M059J (cell line): ENCODE measurements at regions not wholly inside any gene's neighbourhood (a gene's known extent, or its start where the extent isn't known, plus 50 kb on each side); places are given as distances from the start of the nearest gene placed in this dataset.

ENCODE experiments used
- DNase-seq: peaks from one replicate; pipeline ENCODE4 v3.0.0-alpha.2; 2012; ENCODE audit warnings: low read depth

DNA sequence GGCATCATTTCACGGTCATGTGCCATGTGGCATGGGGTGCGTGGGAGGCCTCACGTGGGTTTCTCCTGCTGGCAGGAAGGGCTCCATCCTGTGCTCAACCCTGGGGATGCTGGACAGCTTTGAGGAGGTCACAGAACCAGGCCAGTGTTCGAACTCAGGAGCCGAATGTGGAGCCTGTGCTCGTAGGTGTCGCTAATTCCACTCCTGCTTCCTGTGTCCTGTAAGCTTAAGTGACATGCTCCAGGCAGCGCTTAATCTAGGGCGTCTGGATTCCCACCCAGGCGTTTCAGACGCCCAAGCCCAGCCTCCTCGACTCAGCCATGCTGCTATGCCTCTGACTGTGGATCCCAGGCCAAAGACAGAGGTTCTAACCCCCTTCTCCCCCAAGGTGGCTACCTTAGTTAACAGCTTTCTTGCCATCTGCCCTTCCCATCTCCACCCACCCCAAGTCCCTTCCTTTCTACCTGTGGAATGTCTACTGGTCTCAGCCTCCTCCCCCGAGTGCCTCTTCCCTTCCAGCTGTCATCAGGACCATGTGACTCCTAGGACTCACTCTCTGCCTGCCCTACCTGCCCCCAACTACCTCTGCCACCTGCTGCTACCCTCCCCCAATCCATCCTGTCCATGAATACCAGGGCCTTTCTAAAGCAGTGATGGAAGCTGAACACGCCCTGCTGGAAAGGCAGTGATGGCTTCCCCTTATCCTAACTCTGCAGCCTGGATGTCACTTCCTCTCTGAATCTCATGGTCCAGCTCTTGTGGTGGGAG is 255.1 kb downstream of the CDH26 start:
- no peak for DNase-seq

DNA sequence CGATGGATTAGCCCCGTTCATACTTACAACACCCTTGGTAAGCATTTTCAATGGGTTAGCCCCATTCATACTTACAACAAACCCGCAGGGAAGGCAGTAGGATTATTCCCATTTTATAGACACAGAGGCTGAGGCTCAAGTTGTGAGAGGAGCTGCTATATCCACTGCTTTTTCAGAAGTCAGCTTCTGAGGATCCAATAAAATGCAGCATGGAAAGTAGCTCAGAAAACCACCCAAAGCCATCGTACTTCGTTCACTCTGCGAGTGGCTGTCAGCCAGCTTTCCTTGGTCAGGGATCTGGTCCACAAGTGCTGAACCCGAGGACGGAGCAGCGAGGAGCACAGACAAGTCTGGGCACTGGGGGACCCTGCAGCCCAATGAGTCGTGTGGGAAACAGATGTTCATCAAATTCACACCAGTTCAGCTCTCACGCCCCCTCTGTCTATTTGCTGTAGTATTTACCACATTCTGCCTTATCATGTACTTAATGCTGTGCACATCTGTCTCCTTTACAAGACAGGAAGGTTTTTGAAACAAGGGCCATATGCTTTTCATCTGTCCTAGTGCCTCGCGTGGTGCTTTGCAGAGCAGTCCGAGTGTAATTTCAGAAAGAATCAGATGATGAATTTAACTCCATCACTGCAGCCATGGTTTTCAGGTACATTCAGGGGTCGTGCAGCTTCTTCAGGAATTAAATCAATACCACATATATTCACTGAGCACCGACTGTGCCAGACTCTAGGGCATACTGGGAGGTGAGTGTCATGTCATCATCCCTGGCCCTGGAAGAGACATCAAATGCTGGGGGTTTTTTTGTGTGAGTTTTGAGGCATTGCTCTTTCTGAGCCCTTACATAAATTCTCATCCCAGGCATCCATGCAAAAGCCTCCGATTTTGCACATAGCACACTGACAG is 256.9 kb downstream of the CDH26 start:
- DNase-seq = no peak

- no peak for DNase-seq
Measured at GRCh38 chr20:60215816-60216730, 257.9 kb downstream of the CDH26 start.

DNA sequence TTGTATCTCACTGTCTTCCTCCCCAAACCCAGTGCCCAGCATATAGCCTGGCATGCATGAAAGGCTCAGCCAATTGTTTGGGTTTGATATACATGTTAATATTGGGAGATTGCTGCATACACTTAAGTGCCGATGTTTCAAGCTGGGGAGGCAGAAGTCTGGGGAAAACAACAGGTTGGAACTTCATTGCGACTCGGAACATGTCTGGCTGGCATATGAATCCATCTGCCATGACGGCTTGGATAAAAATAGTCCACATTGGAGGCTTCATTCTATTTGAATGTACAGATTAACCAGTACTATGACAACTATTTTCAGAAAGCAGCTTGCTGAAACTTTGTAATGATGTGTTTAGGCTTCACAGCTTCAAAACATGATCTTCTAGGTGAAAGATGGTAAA is 261.0 kb downstream of the CDH26 start:
- DNase-seq = no peak

GRCh38 chr20:60219984-60220562 is 261.9 kb downstream of the CDH26 start:
- peak; percentile 72 for DNase-seq

- DNase-seq = no peak
Measured at GRCh38 chr20:60220706-60221105, 262.5 kb downstream of the CDH26 start.

DNA sequence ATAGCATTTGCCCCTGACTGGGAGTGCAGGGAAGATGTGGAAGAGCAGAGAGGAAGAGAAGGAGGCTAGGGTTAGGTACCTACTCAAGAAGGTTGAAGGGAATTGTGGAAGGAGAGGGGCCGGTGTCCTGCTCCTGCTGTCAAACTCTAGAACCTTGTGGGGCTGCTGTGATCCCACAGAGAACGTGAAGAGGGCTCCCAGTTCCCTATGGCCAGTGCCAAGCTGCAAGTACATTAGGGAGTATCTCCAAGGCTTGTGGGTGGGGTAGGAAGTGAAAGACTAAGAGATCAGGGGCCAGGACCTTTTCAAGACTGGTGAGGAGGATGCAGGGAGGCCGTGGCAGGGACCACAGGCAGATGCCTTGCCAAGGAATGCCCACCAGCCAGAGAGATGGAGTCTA is 263.4 kb downstream of the CDH26 start:
- DNase-seq = no peak

DNA sequence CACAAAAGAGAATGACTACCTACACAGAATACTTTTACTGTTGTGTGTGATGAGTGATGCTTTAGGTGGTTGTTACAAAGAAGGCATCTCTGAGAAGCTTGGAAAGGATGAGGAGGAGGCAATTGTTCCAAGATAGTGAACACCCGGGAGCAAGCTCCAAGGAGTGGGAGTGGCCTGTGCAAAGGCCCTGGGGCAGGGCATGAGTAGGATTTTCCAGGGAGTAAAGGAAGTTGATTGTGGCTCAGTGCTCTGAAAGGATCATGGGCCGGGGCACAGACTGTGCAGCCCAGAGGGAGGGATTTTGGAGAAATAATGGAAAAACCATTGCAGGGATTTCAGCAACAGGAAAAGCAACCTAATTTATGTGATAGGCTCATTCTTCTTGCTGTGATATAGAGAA is 264.3 kb downstream of the CDH26 start:
- no peak for DNase-seq

DNA sequence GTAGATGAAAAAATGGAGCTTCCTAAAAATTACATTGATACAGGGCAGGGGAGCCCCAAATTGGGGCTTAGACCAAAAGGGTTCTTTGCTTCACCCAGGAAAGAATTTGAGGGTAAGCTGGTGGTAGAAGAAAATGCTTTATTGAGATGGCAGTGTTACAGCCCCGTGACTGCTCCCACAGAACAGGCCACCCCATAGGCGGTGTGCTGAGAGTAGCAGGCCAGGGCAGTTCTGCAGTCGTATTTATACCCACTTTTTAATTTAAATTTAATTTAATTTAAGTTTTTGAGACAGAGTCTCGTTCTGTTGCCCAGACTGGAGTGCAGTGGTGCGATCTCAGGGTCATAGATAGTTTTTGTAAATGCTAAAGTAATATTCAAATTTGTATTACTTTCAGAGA is 265.0 kb downstream of the CDH26 start:
- no peak for DNase-seq

DNA sequence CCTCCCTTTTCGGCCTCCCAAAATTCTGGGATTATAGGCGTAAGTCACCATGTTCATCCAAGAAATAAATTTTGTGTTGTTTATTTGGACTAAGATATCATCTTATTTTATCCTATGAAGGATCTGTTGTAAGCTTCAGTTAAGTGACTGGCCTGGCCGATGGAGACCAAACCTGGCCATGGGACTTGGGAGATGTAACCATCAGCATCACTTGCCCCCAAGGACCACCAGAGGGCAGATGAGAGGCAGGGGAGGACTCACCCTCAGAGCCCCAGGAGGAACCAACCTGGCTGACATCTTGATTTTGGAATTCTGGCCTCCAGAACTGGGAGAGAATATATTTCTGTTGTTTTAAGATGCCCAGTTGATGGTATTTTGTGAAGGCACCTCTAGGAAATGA is 266.7 kb downstream of the CDH26 start:
- DNase-seq = peak; percentile 68

DNA sequence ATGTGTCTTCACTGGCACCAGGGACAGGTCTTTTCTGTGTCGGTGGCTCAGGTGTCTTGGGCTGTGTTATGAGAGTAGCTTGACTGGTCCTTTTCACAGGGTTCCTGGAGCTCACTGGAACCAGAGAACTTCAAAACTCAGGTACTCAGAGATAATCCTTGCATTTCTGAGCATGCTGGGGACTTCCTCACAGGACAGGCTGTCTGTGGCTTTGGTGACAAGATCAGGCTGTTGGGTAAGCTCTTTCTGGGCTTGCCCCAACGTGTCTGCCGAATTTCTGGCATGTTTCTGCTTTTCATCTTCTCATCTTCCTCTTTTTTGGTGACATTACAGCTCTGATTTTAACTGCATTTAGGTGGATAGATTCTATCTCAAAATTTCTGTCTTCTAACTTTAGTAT is 270.0 kb downstream of the CDH26 start:
- DNase-seq = no peak

GRCh38 chr20:60232380-60232779 is 274.2 kb downstream of the CDH26 start:
- no peak for DNase-seq

DNA sequence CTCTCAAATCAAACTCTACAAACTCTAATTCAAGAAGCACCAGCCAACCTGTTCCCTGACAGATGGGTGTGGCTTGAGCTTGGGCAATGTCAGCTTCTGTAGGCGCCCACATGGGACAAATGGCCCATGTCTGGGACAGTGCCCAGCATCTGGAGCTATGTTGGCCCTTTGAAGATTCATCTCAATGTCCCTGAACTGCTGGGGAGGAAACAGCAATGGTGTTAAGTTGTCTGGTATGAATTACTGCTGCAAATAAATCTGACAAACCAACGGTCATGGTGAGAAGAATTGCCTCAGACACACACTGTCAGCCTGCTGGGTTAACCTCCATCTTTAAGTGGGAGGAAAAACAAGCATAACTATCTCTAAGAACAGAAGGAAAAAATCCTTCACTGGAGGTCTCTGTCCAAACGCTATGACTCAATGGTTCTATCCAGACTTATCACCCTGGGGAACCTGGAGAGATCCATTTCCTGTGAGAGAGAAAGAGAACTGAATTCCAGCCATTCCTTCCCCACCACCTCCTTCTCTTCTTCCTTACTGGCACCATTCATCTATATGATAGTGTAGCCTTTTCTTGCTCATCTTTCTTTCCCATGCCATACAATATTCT is 274.9 kb downstream of the CDH26 start:
- DNase-seq = peak; percentile 43

GRCh38 chr20:60236613-60237012 is 278.4 kb downstream of the CDH26 start:
- DNase-seq = no peak

- no peak for DNase-seq
Measured at GRCh38 chr20:60237981-60238380, 279.8 kb downstream of the CDH26 start.

GRCh38 chr20:60238992-60239660 is 280.9 kb downstream of the CDH26 start:
- DNase-seq = peak; percentile 21

- DNase-seq = no peak
Measured at GRCh38 chr20:60239956-60240355, 281.7 kb downstream of the CDH26 start.

- DNase-seq = no peak
Measured at GRCh38 chr20:60240415-60240814, 282.2 kb downstream of the CDH26 start.

DNA sequence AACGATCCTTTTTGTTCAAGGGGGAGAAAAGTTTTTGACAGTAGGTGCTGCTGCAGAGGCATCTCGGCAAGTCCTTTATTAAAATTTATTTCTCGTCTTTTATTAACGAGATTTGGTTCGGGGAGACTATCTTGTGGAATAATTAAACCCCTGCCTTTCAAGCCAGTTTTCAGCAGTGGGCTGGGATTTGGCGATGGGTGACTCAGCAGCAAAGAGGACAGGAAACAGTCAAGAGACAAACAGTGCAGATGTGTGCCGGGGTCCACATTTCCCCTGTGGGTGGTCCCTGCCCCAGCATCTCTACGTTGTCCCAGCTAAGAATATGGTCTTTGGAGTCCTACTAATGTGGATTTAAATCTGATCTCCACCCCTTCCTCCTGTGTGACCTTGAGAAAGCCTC is 282.8 kb downstream of the CDH26 start:
- DNase-seq = no peak

- DNase-seq = peak; percentile 98
Measured at GRCh38 chr20:60242836-60243505, 284.7 kb downstream of the CDH26 start.
